T-helper 17 cell (primary cell): ENCODE measurements at regions not wholly inside any gene's neighbourhood (a gene's known extent, or its start where the extent isn't known, plus 50 kb on each side); places are given as distances from the start of the nearest gene placed in this dataset.
"Not testable (repeated sequence)": the region's sequence is repeated elsewhere in the genome, so short reads cannot be mapped to it uniquely, and the experiment has no call there.

Source experiments
- ATAC-seq: fragments of 150-1000 bp; cut with Tn5 transposase; 2 replicates; pipeline ENCODE4 v1.10.0; 2021; ENCODE audit warnings: mild to moderate bottlenecking, moderate library complexity
- DNase-seq, 3 donors: peaks; one replicate each; pipeline versions ENCODE4 v3.0.0 to v3.0.0-alpha.2; 2020 to 2021
- H3K9me3 ChIP-seq: one replicate; pipeline ENCODE4 v1.7.0; 2013; ENCODE audit warnings: low read length, mild to moderate bottlenecking; ENCODE audit not compliant: control insufficient read depth, poor library complexity, severe bottlenecking
- H3K27ac Mint-ChIP-seq: one replicate; pipeline ENCODE4 v1.8.0; 2022; ENCODE audit warnings: mild to moderate bottlenecking, moderate library complexity, mixed read lengths
- H3K27me3 Mint-ChIP-seq: one replicate; pipeline ENCODE4 v1.8.0; 2022; ENCODE audit warnings: mixed read lengths
- H3K36me3 Mint-ChIP-seq: one replicate; pipeline ENCODE4 v1.8.0; 2022; ENCODE audit warnings: low read depth, mixed read lengths
- H3K4me1 Mint-ChIP-seq: one replicate; pipeline ENCODE4 v1.8.0; 2022; ENCODE audit warnings: mild to moderate bottlenecking, mixed read lengths
- H3K4me3 Mint-ChIP-seq: one replicate; pipeline ENCODE4 v1.8.0; 2022; ENCODE audit warnings: mild to moderate bottlenecking, moderate library complexity, mixed read lengths

- ATAC-seq (no peak), DNase-seq (no peak)
- H3K9me3 ChIP-seq, result no peaks in the 10 kb centered on the region
- Mint-ChIP-seq H3K36me3 (no peaks in the 10 kb centered on the region), H3K27me3 (no peaks in the 10 kb centered on the region), H3K4me3 (no peak overlapping the region), H3K4me1 (no peaks in the 10 kb centered on the region), H3K27ac (no peak overlapping the region)
These were observed 200.7 kb downstream of the CRLF2 start for GRCh38 chrX:1011691-1012283.

DNA sequence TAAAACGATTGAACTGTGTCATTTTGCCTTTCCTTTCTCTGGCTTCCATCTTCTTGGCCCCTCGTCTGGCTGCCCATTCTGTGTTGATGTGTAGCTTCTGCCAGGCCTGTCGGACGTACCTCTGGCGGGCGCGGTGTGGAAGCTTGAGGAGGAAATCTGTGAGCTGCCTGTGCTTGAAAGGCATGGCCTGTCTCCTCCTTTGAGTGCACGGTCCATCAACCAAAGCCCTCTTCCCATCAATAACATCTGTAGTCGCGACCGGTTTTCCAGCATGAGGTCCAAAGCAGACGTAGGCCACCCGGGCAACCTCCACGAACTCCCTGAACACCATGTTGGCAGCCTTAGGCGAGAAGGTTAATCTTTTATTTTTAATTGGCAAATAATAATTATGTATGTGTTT lies 202.7 kb downstream of the CRLF2 start:
- H3K9me3 ChIP-seq, result no peaks in the 10 kb centered on the region
- no peaks in the 10 kb centered on the region for H3K4me1 Mint-ChIP-seq
- DNase-seq (no peak), ATAC-seq (no peak)
- no peaks in the 10 kb centered on the region for H3K36me3 Mint-ChIP-seq
- H3K27me3 Mint-ChIP-seq, result no peaks in the 10 kb centered on the region
- H3K27ac Mint-ChIP-seq, result no peak overlapping the region
- H3K4me3 Mint-ChIP-seq, result no peak overlapping the region

GRCh38 chrX:1006156-1006730 lies 206.2 kb downstream of the CRLF2 start:
- DNase-seq (no peak), ATAC-seq (no peak)
- H3K9me3 ChIP-seq, result no peaks in the 10 kb centered on the region
- Mint-ChIP-seq H3K27ac (no peak overlapping the region), H3K27me3 (no peaks in the 10 kb centered on the region), H3K4me1 (no peaks in the 10 kb centered on the region), H3K4me3 (no peak overlapping the region), H3K36me3 (no peaks in the 10 kb centered on the region)

DNA sequence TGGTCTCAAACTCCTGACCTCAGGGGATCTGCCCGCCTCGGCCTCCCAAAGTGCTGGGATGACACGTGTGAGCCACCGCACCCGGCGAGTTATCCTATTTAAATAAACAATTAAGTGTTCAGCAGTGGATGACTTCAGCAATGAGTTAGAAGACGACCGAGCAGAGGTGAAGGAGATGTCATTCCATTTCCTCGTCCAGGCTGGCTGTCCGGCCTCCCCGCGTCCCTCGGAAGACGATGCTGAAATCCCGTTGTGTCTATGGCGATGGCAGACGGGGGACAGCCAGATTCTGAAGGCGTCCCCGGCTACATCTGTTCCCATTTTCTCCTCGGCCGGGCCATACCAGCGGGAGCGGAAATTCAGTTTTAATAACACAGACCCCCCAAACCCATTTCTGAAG lies 209.8 kb downstream of the CRLF2 start:
- H3K9me3 ChIP-seq, result no peaks in the 10 kb centered on the region
- no peak for ATAC-seq
- Mint-ChIP-seq H3K4me3 (no peak overlapping the region), H3K27ac (no peak overlapping the region), H3K4me1 (no peaks in the 10 kb centered on the region), H3K36me3 (no peaks in the 10 kb centered on the region), H3K27me3 (no peaks in the 10 kb centered on the region)
- no peak for DNase-seq

DNA sequence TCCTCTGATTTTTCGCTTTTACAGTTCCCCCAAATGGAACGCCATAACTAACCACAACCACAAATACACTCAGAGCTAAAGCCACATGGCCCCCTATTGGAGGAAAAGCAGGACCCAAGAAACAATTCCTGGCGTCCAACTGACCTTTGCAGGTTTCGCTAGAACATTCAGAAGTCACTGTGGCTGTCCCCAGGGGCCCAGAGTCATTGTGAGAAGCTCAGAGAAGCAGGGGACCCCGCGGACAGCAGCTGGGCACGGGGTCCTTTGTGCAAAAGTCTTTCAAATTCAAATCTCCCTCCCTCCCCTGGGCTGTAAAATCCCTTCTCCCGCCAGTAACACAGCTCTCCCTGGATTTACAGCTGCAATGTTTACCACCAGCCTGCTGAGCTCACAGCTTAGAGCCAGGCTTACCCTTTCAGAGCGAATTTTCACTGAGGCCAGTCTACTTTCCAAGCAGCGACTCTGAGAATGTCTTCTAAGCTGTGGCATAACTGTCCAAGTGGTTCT lies 214.8 kb downstream of the CRLF2 start:
- Mint-ChIP-seq H3K4me1 (no peaks in the 10 kb centered on the region), H3K36me3 (no peaks in the 10 kb centered on the region), H3K4me3 (no peak overlapping the region), H3K27me3 (no peaks in the 10 kb centered on the region), H3K27ac (no peak overlapping the region)
- no peak for ATAC-seq
- H3K9me3 ChIP-seq, result no peaks in the 10 kb centered on the region
- no peak for DNase-seq

DNA sequence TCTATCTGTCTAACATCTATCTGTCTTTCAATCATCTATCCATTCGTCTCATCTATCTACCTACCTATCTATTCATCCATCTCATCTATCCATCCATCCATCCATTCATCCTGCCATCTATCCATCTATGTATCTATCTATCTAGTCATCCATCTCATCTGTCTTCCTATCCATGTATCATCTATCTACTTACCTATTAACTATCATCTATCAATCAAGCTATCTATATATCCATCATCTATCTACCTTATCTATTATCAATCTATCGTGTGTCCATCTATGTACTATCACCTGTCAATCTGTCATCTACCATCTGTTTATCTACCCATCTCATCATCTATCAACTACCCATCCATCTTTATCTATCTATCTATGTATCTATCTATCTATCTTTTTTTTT lies 217.7 kb downstream of the CRLF2 start:
- ATAC-seq (no peak), DNase-seq (no peak)
- Mint-ChIP-seq H3K36me3 (no peaks in the 10 kb centered on the region), H3K27me3 (no peaks in the 10 kb centered on the region), H3K4me1 (no peaks in the 10 kb centered on the region), H3K27ac (no peak overlapping the region), H3K4me3 (no peak overlapping the region)
- no peaks in the 10 kb centered on the region for H3K9me3 ChIP-seq

GRCh38 chrX:989959-990510 lies 222.4 kb downstream of the CRLF2 start:
- H3K4me3 Mint-ChIP-seq, result peak overlapping the region; percentile 34
- no peaks in the 10 kb centered on the region for H3K9me3 ChIP-seq
- H3K27ac Mint-ChIP-seq, result peak overlapping the region; percentile 1
- ATAC-seq (peak; percentile 97), DNase-seq (peak in 2 of 3 donors; percentile 18 to 53)
- H3K27me3 Mint-ChIP-seq, result no peaks in the 10 kb centered on the region
- no peaks in the 10 kb centered on the region for H3K36me3 Mint-ChIP-seq
- H3K4me1 Mint-ChIP-seq, result no peaks in the 10 kb centered on the region

GRCh38 chrX:988530-988929 lies 223.9 kb downstream of the CRLF2 start:
- not testable (repeated sequence) for H3K36me3 Mint-ChIP-seq, H3K27ac Mint-ChIP-seq, DNase-seq, H3K9me3 ChIP-seq, H3K4me1 Mint-ChIP-seq, ATAC-seq, H3K27me3 Mint-ChIP-seq, H3K4me3 Mint-ChIP-seq

GRCh38 chrX:981791-982626 lies 230.4 kb downstream of the CRLF2 start:
- peaks cover 2% of the 10 kb centered on the region for H3K36me3 Mint-ChIP-seq
- H3K27me3 Mint-ChIP-seq, result peaks cover 28% of the 10 kb centered on the region
- H3K4me3 Mint-ChIP-seq, result no peak overlapping the region
- peaks cover 3% of the 10 kb centered on the region for H3K4me1 Mint-ChIP-seq
- no peak overlapping the region for H3K27ac Mint-ChIP-seq
- ATAC-seq, result no peak
- DNase-seq, result no peak
- no peaks in the 10 kb centered on the region for H3K9me3 ChIP-seq

- Mint-ChIP-seq H3K4me1 (peaks cover 3% of the 10 kb centered on the region), H3K36me3 (peaks cover 2% of the 10 kb centered on the region), H3K27ac (no peak overlapping the region), H3K27me3 (peaks cover 28% of the 10 kb centered on the region), H3K4me3 (no peak overlapping the region)
- DNase-seq (no peak), ATAC-seq (no peak)
- peaks cover 4% of the 10 kb centered on the region for H3K9me3 ChIP-seq
These were observed 231.7 kb downstream of the CRLF2 start for GRCh38 chrX:980587-981235.

DNA sequence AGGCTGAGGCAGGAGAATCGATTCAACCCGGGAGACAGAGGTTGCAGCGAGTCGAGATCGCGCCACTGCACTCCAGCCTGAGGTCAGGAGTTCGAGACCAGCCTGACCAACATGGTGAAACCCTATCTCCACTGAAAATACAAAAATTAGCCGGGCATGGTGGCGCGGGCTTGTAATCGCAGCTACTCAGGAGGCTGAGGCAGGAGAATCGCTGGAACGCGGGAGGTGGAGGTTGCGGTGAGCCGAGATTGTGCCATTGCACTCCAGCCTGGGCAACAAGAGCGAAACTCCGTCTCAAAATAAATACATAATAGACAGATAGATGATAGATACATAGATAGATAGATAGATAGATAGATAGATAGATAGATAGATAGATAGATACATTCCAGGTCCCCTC lies 233.3 kb downstream of the CRLF2 start:
- not testable (repeated sequence) for ATAC-seq, H3K4me3 Mint-ChIP-seq, H3K4me1 Mint-ChIP-seq, H3K36me3 Mint-ChIP-seq, H3K9me3 ChIP-seq, DNase-seq, H3K27ac Mint-ChIP-seq
- H3K27me3 Mint-ChIP-seq, result peaks cover 28% of the 10 kb centered on the region

DNA sequence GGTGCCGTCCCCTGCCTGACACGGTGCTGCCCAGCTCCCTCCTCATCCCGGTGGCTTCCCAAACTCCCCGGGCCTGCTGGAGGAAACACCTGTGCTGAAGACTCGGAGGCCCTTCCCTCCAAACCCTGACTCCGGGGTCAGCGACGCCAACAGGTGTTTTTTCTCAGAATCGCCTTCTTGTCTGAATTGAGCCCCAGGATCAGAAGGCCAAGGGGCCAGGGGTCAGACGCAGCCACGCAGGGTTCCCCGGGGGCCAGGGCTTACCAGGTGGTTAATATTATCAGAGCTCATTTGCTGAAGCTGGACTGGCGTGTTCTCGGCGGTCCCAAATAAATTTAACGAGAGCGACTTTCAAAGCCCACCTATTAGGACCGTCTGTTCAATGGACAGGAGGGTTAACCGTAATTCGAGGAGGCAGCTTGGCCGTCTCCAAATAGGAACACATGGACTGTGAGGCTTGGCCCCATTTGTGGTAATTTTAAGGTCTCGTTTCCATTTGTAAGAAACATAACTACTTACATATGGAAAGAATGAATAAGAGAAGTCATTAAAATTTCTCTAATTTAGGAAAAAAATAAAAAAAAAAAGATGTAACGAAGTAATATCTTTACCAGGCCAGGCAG lies 239.3 kb downstream of the CRLF2 start:
- ATAC-seq, result no peak
- no peaks in the 10 kb centered on the region for H3K4me1 Mint-ChIP-seq

More for the DNA sequence above, 239.3 kb downstream of the CRLF2 start:
- Mint-ChIP-seq H3K27ac (no peak overlapping the region), H3K27me3 (no peaks in the 10 kb centered on the region), H3K36me3 (no peaks in the 10 kb centered on the region), H3K4me3 (no peak overlapping the region)
- H3K9me3 ChIP-seq, result peaks cover 4% of the 10 kb centered on the region
- no peak for DNase-seq
